ENCODE measurements at regions not wholly inside any gene's neighbourhood (a gene's known extent, or its start where the extent isn't known, plus 50 kb on each side); places are given as distances from the start of the nearest gene placed in this dataset.

DNA sequence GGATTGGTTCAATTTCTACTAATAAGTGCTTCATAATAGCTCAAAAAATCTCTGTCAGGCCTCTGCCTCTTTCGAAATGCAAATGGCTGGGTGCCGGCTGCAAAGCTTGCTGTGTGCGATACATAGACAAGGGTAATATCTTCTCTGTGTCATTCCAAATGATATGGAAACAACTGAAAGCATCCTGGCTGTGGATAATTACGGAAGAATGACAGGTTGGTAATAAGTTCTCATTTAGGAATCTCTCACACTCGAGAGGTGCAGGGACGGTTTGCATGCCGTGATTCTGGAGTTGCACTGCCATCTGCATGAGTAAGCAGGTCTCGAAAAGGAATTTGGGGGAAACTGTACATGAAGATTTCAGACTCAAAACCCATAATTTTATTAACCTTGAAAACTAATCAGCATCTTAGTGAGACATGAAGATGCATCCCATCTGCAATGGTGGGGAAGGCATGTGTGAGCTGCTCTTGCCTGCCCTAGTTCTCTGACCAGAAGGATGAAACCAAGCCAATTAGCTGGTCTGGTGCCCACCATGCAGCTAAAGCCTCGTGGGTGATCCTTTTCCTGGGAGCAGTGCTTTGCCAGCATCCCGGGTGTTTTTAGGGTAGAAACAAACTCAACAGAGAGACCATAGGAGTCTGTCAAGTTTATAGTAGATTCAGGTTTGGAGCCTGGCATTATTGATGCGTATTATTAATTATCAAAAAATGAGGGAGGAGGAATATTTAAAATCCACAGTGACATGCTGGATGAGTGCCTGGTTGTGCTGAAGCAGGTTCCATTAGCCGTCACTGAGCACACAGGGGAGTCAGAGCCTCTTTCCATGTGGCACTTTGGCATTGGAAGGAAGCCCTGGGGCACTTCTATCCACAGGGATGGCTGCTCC, 503.6 kb upstream of the MGMT start:
- DNase-seq (ENCODE audit: low spot score) = peak; percentile 5
- intact Hi-C loops (cut with DNase I) = no loop called here

DNA sequence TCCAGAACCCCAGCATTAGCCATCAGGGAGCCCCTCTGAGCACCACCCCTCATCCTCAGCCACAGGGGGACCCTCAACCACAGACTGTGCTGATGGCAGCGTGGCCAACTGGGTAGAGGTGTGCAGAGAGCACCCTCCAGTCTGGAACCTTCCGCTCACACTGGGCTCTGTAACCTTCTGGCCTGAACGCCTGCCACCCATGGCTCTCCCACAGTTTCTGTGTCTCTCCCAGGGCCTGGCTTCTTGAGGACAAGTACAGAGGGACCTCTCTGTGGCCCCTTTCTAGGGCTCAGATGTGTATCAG, 503.0 kb upstream of the MGMT start:
- peak; percentile 50 for DNase-seq (ENCODE audit: low spot score)
- intact Hi-C loops (cut with DNase I) = no loop called here

DNA sequence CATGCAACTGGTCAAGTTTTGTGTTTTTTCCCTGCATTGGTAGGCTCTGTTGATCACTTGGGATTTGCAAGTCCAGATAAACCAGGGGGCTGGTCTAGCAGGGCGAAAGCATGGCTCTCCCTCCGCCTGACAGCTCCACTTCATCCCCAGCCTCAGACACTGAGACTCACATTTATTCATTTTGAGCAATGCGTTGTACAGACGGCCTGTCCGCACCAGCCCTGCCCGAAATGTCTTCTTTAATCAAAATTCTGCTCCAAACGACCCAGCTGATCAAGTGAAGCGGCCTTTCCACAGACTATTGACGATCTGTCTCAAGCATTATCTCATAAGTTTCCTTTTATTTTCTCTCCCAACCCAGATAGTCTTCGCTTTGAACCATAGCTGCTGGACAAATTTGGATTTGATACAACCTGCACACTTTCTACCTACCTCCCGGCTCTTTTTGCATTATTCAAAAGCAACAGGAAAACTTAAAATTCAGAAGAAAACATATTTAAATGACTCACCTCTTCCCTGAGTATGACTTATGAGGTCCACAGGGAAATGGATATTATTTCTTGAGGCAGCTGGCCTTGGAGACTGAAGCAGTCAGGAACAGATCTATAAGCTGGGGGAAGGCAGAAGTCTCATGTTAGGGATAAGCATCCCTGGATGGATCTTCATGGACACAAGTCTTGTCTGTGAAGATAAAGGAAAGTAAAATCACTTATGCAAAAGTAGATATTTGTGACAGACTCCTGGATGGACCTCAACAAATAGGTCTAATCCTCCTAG, 498.9 kb upstream of the MGMT start:
- intact Hi-C loops (cut with DNase I) = no loop called here
- DNase-seq (ENCODE audit: low spot score) = no peak

- intact Hi-C loops (cut with DNase I) = no loop called here
- peak; percentile 54 for DNase-seq (ENCODE audit: low spot score)
Observed at GRCh38 chr10:128969551-128969950, 497.5 kb upstream of the MGMT start.

- peak; percentile 24 for DNase-seq (ENCODE audit: low spot score)
- intact Hi-C loops (cut with DNase I) = no loop called here
Observed at GRCh38 chr10:128971374-128972035, 495.5 kb upstream of the MGMT start.

DNA sequence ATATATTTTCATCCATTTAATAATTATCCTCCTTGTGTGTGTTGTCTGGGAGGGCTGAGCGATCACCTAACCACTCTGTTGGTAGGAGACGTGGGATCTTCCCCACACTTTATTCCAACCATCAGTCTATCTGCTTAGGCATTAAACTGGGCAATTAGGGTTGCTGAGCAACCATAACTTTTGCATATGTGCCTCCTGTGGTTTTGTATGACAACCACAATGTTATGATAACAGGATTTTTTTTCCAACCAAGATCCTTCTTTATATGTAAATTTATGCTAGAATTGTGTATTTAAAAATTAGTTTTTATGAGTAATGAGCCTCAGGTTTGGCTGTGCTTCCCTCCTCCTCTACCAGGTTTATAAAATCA, 495.0 kb upstream of the MGMT start:
- intact Hi-C loops (cut with DNase I) = no loop called here
- no peak for DNase-seq (ENCODE audit: low spot score)

DNA sequence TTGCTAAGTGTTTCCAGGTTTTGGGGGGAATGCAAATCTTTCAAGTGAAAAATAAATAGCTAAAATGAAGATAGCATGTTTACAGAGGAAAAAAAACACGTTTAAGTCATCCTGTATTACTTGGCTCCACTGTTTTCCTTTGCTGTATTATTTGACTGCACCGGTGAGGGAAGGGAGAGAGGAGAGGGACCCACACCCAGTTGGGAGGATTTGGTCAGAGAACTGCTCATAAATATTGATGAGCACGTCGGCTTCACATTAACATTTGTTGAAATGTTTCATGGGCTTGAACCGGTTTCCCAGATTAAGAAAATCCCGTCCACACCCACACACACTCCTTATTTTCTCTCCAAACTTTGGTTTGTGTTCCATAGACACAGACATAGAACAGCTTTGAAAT, 493.8 kb upstream of the MGMT start:
- intact Hi-C loops (cut with DNase I) = no loop called here
- DNase-seq (ENCODE audit: low spot score) = no peak

GRCh38 chr10:128976856-128977255, 490.2 kb upstream of the MGMT start:
- peak; percentile 67 for DNase-seq (ENCODE audit: low spot score)
- intact Hi-C loops (cut with DNase I) = no loop called here

- intact Hi-C loops (cut with DNase I) = no loop called here
- peak; percentile 51 for DNase-seq (ENCODE audit: low spot score)
Observed at GRCh38 chr10:128978211-128978610, 488.8 kb upstream of the MGMT start.

DNA sequence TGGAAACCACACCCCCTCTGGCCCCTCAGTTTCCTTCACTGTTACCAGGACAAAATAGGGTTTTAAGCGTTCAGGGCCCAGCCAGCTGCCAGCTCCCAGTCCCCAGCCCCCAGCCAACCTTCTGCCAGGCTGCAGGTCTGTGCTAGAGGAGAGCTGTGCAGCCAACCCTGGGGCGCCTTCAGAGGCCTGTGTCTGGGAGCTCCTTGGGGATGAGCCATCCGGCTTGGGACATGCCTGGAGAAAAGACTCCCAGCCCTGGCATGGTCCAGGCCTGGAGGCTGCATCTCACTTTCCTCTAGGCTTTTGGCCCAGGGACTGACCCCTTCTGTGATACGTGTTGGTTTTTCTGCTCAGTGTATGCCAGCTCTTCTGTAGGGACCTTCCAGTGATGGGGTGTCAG, 487.6 kb upstream of the MGMT start:
- DNase-seq (ENCODE audit: low spot score) = peak; percentile 71
- intact Hi-C loops (cut with DNase I) = no loop called here

DNA sequence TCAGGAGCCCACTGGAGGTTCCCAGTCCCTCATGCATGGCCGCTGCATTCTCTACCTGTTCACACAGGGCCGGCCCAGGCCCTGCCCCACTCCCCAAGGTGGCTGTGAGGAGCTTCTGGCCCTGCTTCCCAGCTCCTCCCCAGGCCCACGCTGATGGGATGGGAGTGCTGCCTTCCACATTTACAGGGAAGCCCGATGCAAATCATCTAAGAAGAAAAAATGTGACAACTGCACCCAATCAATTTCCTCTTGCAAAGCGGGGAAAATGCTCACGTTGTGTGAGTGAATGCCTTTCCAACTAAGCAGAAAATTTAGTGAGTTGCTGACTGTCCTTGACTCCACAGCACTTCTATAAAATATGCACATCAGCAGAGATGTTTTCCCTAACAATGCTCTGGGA, 485.8 kb upstream of the MGMT start:
- intact Hi-C loops (cut with DNase I) = no loop called here
- peak; percentile 41 for DNase-seq (ENCODE audit: low spot score)

- intact Hi-C loops (cut with DNase I) = no loop called here
- peak; percentile 56 for DNase-seq (ENCODE audit: low spot score)
Observed at GRCh38 chr10:128981881-128982615, 485.0 kb upstream of the MGMT start.

DNA sequence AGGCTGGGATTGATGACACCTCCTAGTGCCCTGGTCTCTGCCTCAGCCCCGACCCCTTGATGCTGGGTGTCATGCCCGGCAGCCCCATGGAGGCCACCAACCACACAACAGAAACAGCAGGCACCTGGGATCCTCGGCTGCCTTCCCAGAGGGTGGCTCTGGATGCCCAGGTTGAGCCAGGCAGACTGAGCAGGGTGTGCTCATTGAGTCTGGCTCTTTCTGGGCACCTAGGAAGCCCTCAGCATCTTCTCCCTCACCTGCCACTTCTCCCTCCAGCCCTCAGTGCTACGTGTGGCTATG, 484.5 kb upstream of the MGMT start:
- intact Hi-C loops (cut with DNase I) = no loop called here
- DNase-seq (ENCODE audit: low spot score) = no peak

GRCh38 chr10:128985036-128985435, 482.0 kb upstream of the MGMT start:
- peak; percentile 27 for DNase-seq (ENCODE audit: low spot score)
- intact Hi-C loops (cut with DNase I) = no loop called here

- DNase-seq (ENCODE audit: low spot score) = no peak
- intact Hi-C loops (cut with DNase I) = no loop called here
Observed at GRCh38 chr10:128990986-128991385, 476.1 kb upstream of the MGMT start.

DNA sequence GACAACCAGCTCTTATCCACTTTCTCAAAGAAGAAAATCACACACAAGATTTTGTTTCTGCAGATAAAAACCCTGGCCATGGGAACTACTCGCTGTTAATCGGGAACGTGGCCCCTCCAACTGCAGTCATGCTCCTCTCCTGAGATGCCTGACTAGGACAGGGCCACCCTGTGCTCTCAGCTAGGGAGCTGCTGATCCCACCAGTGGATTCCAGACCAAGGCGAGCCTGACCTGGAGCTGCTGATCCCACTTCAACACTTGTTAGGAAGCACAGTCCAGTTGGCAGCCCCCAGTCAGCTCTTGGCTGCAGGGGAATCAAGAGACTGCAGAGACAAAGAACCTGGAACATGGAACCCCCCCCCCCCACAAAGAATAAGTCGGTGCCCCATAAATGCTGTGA, 474.3 kb upstream of the MGMT start:
- intact Hi-C loops (cut with DNase I) = no loop called here
- no peak for DNase-seq (ENCODE audit: low spot score)

- no peak for DNase-seq (ENCODE audit: low spot score)
- intact Hi-C loops (cut with DNase I) = no loop called here
Observed at GRCh38 chr10:128993443-128993842, 473.6 kb upstream of the MGMT start.

DNA sequence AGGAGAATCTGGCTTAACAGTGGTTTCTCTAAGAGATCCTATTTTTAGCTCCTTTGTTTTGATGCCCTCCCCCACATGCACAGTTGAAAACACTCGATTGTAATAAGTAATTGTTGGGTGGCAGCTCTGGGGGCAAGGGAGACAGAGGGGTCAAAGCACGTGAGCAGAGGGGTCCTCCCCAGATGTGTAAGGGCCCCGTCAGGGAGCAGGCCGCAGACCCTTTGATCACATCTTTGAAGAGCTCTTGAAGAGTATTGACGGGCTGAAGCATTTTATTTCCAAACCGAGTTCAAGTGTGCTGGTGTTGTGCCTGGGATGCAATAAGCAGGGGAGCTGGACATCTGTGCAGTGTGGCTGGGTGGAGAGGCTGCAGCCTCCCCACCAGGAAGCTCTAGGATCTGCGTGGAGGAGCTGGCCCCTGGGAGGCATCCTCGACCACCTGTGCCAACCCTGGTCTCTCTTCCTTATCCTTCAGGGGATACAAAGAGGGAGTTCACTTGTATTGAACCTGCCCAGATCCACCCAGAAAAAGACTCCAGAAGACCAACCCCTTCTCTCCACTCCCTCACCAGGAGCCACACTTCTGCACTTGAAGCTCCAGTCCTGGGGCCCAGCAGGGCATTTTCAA, 473.0 kb upstream of the MGMT start:
- DNase-seq (ENCODE audit: low spot score) = no peak
- intact Hi-C loops (cut with DNase I) = no loop called here

DNA sequence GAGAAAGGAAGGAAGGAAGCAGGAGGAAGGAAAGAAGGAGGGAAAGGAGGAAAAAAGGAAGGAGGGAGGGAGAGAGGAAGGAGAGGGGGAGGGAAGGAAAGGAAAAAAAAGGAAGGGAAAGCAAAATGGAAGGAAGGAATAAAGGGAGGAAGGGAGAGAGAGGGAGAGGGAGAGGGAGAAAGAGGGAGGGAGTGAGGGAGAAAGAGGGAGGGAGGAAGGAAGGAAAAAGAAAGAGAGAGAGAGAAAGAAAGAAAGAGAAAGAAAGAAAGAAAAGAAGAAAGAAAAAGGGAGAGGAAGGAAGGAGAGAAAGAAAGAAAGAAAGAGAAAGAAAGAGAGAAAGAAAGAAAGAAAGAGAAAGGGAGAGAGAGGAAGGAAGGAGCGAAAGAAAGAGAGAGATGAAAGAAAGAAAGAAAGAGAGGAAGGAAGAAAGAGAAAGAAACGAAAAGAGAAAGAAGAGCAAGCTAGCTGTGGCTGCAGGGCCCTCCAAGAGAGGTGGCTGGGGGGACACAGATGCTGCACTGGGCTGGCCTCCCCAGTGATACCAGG, 472.4 kb upstream of the MGMT start:
- DNase-seq (ENCODE audit: low spot score) = no peak
- intact Hi-C loops (cut with DNase I) = no loop called here

- intact Hi-C loops (cut with DNase I) = no loop called here
- DNase-seq (ENCODE audit: low spot score) = no peak
Observed at GRCh38 chr10:128995676-128996075, 471.4 kb upstream of the MGMT start.

All from cardiac septum (tissue), 1 donor.